Fibroblast of gingiva (primary cell): ENCODE measurements at regions not wholly inside any gene's neighbourhood (a gene's known extent, or its start where the extent isn't known, plus 50 kb on each side); places are given as distances from the start of the nearest gene placed in this dataset.
"Not testable (repeated sequence)": the region's sequence is repeated elsewhere in the genome, so short reads cannot be mapped to it uniquely, and the experiment has no call there.

Experiments used
- DNase-seq: peaks from one replicate; pipeline ENCODE4 v3.0.0-alpha.2; 2011; ENCODE audit warnings: low read depth

DNA sequence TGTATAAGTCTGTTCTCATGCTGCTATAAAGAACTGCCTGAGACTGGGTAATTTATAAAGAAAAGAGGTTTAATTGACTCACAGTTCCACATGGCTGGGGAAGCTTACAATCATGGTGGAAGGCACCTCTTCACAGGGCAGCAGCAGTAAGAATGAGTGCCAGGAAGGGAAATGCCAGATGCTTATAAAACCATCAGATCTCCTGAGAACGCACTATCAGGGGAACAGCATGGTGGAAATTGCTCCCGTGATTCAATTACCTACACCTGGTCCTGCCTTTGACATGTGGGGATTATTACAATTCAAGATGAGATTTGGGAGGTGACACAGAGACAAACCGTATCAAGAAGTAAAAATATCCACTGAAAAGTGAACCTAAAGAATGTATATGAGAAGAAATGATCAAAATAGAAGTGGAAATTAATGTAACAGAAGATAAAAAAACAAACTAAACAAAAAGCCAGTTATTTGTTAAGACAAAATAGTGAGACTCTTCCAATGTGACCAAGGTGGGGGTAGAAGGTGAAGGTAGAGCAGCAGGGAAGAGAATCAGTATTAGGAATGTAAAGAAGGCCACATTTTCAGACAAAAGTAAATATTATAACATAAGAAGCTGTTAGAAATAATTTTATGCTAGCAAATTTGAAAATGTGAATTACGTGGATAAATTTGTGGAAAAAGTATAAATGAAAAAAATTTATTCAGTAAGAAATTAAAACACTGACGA, 372.9 kb downstream of the NKX6-1 start:
- no peak for DNase-seq

GRCh38 chr4:84110040-84110439, 389.1 kb downstream of the NKX6-1 start:
- DNase-seq, result no peak

DNA sequence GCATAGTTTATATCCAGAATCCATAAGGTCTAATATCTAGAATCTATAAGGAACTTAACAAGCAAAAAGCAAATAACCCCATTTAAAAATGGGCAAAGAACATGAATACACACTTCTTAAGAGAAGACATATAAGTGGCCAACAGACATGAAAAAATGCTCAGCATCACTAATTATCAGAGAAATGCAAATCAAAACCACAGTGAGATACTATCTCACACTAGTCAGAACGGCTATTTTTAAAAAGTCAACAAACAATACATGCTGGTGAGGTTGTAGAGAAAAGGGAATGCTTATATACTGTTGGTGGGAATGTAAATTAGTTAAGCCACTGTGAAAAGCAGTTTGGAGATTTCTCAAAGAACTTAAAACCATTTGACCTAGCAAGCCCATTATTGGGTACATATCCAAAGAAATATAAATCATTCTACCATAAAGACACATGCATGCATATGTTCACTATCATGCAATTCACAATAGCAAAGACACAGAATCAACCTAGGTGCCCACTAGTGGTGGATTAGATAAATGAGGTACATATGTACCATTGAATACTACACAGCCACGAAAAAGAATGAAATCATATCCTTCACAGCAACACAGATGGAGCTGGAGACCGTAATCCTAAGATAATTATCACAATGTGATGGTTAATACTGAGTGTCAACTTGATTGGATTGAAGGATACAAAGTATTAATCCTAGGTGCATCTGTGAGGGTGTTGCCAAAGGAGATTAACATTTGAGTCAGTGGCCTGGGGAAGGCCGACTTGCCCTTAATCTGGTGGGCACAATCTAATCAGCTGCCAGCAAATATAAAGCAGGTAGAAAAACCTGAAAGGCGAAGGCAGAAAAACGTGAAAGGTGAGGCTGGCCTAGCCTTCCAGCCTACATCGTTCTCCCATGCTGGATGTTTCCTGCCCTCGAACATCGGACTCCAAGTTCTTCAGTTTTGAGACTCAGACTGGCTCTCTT, 397.2 kb downstream of the NKX6-1 start:
- DNase-seq, result not testable (repeated sequence)

DNA sequence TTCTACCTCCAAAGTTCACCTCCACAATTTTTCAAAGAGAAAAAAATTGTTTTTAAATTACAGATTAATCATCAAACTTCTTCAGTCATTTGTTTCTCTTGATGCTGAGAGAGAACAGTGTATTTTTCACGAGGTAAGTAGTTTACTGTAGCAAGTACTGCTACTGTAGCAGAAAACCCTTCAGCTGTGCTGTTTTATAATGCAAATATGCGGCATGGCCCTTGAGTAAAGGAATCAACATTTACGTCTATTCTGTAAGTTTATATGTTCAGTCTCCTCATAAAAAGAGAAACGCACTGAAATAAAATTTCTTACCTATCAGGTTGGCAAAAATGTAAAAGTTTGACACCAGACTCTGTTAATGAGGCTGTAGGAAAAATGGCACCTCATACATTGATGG, 399.0 kb downstream of the NKX6-1 start:
- no peak for DNase-seq

DNA sequence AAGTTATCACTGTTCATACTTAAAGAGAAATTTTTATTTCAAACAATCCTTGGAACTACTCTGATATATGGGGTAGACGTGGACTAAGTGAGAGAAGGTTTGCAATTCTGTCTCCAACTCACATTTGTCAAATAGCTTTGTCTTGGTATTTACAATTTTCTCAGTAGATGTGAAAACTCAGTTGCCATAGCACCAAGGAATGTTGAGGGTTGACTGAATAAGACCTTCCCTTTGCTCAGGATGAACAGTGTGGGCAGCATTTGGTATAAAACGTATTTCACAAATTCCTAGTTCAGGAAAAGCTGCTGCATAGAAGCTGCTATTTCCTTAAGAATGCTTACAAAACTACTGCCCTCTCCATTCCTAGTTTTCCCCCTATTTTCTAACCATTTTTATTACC, 399.5 kb downstream of the NKX6-1 start:
- DNase-seq, result no peak

- DNase-seq, result no peak
These were observed 407.8 kb downstream of the NKX6-1 start for GRCh38 chr4:84091266-84091665.

DNA sequence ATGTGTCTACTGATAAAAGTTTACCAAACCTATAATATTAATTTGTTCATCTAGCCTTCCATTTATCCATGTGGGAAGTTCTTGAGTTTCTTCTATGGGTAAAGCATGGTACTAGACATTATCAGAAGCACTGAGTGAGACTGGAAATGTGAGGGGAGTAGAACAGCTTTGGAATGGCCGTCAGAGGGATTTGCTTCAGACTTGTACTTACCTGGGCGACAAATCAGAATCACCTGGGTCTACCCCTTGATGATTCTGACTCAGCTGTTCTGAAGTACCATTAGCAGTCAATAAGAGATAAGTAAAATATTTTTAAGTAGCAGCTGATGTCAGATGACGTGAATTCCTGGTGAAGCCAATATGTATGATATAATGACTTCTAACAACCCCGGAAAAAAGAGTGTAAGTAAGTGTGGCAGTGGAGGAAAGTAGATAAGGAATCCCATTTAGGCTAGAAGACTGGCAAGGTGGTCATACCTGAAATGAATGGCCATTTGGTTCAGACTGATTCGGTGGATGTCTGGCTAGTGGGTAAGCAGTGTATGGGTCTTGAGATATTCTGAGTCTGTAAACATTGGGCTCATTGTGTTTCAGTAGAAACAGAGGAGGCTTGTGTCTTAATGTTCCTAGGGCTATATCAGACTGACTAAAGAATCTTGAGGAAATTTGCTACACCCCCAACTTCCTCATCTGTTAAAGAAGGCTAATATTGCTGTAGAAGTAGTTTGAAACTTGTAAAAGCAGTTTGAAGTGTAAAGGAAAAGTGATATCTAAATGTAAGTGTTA, 409.2 kb downstream of the NKX6-1 start:
- DNase-seq, result no peak

DNA sequence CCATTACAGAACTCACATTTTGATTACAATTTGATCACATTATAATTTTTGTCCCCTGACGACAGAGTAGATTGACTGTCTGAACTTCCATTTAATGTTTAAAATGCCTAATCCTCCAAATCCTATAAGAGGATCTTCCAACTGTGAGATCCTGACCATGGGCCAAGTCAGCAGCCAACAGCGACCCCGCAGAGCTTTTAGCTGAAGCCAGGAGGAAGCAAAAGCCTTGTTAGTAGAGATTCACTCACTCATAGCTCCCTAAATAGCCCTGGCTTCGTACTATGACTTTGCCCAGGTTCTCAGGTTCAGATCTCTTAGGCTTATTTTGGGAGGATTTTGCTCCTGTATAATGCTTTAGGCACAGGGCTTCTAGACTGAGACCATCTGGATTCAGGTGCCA, 413.1 kb downstream of the NKX6-1 start:
- DNase-seq, result no peak

- DNase-seq, result no peak
These were observed 428.8 kb downstream of the NKX6-1 start for GRCh38 chr4:84070289-84070688.

GRCh38 chr4:84063619-84064018, 435.5 kb downstream of the NKX6-1 start:
- no peak for DNase-seq

DNA sequence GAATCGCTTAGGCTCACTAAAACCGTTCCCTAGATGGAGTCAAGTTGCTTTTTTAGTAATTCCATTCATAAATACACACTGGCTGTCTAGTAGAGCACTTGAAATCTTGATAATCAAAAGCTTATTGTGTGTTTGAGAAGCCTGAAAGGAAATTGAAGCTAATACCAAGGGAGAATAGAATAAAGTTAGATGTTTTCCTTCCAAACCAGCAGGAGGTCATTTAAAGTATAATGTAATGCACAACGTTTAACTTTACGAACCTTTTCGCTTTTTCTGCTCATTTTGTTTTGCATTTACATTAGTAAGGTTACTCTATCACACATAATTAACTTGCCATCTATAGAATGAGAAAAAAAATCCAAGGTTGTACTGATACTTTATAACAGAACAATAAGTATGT, 440.9 kb downstream of the NKX6-1 start:
- DNase-seq, result no peak

DNA sequence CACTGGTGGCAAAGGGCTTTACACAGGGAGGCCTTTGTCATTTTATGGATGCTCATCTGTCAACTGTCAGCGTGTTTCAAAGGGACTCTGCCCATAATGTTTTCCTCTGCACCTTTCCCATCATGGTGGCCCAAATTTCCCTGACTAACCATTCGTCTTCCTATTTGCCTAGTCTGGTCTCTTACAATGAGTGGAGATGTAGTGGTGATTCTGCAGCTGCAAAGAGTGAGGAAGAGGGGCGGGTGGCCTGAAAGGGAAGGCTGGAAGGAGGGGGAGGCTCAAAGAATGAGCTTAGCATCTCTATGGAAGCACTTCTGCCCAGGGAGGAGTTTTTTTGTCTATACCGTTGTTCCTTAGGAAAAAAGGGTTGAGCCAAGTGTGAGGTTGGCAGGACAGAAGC, 447.5 kb downstream of the NKX6-1 start:
- DNase-seq, result no peak

DNA sequence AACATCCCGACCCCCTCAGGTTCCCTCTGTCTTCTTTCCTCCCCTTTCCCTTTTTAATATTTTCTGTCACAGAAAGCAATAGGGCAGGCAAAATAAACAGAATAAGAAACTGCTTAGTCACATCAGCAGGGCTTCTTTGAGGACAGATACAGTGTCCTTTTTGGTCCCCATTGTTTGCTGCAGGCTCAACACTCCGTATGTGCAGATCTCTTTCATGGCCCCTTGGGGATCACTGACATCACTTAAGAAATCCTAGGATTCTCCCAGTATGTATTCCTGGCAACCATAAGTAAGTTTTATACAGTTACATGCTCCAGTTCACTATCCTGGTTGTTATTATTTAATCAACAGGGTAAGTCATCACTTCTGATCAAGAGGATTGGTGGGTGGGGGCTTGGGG, 448.0 kb downstream of the NKX6-1 start:
- no peak for DNase-seq

DNA sequence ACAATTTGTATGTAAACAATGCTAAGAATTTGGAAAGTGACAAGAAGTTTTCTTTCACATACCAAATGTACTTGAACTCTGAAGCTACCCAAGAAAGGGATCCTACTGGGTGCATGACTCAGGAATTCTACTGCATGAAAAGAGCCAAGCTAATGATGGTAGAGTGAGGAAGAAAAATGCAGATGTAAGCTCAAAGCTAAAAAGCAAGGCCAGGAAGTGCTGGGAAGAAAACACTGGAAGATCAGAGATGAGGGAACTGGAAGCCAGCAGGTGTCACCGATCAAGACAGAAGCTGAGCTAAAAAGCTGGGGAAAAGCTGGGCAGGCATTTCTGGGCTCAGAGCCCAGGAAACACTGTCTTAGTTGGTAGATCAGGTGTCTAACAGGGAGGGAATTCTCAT, 449.1 kb downstream of the NKX6-1 start:
- DNase-seq, result no peak

DNA sequence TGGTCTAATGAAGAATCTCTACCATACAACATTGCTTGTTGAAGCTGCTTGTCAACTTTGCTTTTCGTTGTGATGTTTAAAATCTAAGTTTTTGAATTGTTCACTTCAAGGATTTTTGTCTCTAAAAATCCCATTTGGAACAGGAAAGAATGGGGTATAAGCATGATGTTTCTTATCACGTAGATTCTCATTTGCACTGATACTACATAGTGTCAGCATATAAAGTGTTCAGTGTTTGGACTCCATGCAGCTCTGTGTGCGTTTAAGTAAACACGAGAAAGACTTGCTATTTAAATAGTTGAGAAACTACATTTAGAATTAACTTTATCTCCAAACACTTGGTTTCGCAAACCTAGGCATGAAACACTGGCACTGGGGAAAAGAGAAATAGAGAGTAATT, 452.5 kb downstream of the NKX6-1 start:
- DNase-seq, result no peak

GRCh38 chr4:84041426-84041825, 457.7 kb downstream of the NKX6-1 start:
- no peak for DNase-seq

DNA sequence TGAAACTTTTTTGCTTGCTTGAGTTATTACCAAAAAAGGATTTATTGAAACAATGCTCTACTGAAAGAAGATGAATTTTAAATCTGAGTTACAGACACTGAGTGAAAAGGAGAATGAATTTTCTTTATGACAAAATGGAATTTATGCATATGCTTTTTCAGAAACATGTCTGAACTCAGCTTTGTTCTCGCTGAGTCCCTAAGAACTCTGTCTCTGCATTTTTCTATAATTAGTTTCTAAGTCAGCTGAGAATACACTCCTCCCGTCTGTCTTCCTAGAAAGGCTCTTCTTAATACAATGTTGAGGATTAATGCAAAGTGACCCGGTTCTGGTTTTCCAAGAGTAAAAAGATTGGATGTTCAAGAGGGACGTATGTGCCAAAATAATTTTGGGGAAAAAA, 463.5 kb downstream of the NKX6-1 start:
- no peak for DNase-seq

- DNase-seq, result no peak
These were observed 466.7 kb downstream of the NKX6-1 start for GRCh38 chr4:84032372-84032771.

DNA sequence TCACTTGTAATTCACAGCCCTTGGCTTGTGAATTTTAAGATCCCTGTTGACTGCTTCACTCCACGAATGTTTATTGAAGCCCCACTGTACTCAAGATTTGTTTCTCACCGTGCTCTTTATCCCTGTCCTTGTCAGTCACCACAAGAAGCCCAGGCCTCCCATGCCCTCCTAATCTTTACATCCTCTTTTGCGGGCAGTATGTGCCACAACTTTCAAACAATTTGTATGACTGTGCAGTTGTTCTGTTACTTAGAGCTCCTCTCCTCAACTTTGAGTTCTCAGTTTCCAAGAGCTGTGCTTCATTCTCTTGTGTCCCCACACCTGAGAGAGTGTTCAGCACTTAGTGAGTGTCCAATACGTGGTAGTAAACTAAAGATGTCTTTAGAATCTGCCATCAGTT, 467.7 kb downstream of the NKX6-1 start:
- no peak for DNase-seq

- DNase-seq, result no peak
These were observed 470.8 kb downstream of the NKX6-1 start for GRCh38 chr4:84028340-84028739.

GRCh38 chr4:84024405-84024804, 474.7 kb downstream of the NKX6-1 start:
- DNase-seq, result no peak

GRCh38 chr4:84022564-84022963, 476.5 kb downstream of the NKX6-1 start:
- DNase-seq, result no peak

DNA sequence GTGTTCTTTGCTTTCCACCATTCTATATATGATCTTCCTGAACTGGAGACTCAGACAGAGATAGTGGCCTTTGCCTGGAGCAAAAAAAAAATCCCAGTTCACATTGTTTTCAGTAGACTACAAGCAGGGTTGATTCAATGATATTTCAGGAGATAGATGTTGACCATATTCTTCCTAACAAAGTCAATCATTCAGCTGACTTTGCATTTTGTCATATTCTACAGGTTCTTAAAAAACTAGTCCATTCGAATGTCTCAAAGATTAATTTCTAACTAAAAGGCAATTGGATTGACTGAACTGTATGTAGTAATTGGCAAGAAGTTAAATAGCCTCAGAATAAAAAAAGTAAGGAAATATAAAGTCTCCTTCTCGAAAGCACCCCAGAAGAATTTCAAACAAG, 479.5 kb downstream of the NKX6-1 start:
- DNase-seq, result no peak
